Nephron (organoid): ENCODE measurements at regions not wholly inside any gene's neighbourhood (a gene's known extent, or its start where the extent isn't known, plus 50 kb on each side); places are given as distances from the start of the nearest gene placed in this dataset.
A peak's percentile ranks its signal among the peaks of the same experiment; 100 is the strongest.

Source experiments
- H3K27ac Mint-ChIP-seq, 3 experiments: 2 replicates each; pipeline ENCODE4 v1.8.0; 2020; ENCODE audit warnings: mixed read lengths in 3 of 3, mild to moderate bottlenecking in 2 of 3, moderate library complexity in 1 of 3
- H3K27me3 Mint-ChIP-seq: 2 replicates; pipeline ENCODE4 v1.8.0; 2021; ENCODE audit warnings: low read depth, mild to moderate bottlenecking, moderate library complexity, mixed read lengths
- H3K36me3 Mint-ChIP-seq: 2 replicates; pipeline ENCODE4 v1.8.0; 2020; ENCODE audit warnings: low read depth, mixed read lengths
- H3K4me1 Mint-ChIP-seq: 2 replicates; pipeline ENCODE4 v1.8.0; 2020; ENCODE audit warnings: mixed read lengths
- H3K4me3 Mint-ChIP-seq, 3 experiments: 2 replicates each; pipeline ENCODE4 v1.8.0; 2020; ENCODE audit warnings: mild to moderate bottlenecking in 3 of 3, mixed read lengths in 3 of 3, moderate library complexity in 2 of 3
- H3K9me3 Mint-ChIP-seq: 2 replicates; pipeline ENCODE4 v1.8.0; 2020; ENCODE audit warnings: mixed read lengths
- TF ChIP-seq, protein P1 (sequence below), 3 experiments: fragments of 200-600 bp; sonication (generic); IDR thresholded peaks; one replicate each; pipeline ENCODE4 v1.5.0; 2021; ENCODE audit warnings: antibody characterized with exemption in 3 of 3; ENCODE audit not compliant: unreplicated experiment in 3 of 3

- no peak overlapping the region for H3K27ac Mint-ChIP-seq
- TF ChIP-seq, protein P1, sequence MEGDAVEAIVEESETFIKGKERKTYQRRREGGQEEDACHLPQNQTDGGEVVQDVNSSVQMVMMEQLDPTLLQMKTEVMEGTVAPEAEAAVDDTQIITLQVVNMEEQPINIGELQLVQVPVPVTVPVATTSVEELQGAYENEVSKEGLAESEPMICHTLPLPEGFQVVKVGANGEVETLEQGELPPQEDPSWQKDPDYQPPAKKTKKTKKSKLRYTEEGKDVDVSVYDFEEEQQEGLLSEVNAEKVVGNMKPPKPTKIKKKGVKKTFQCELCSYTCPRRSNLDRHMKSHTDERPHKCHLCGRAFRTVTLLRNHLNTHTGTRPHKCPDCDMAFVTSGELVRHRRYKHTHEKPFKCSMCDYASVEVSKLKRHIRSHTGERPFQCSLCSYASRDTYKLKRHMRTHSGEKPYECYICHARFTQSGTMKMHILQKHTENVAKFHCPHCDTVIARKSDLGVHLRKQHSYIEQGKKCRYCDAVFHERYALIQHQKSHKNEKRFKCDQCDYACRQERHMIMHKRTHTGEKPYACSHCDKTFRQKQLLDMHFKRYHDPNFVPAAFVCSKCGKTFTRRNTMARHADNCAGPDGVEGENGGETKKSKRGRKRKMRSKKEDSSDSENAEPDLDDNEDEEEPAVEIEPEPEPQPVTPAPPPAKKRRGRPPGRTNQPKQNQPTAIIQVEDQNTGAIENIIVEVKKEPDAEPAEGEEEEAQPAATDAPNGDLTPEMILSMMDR (IDR thresholded peaks at IDR 0.05; ENCODE audit: unreplicated experiment in 3 of 3) = no peak
These were observed 240.8 kb downstream of the KIF4B start for GRCh38 chr5:155254399-155254798.

DNA sequence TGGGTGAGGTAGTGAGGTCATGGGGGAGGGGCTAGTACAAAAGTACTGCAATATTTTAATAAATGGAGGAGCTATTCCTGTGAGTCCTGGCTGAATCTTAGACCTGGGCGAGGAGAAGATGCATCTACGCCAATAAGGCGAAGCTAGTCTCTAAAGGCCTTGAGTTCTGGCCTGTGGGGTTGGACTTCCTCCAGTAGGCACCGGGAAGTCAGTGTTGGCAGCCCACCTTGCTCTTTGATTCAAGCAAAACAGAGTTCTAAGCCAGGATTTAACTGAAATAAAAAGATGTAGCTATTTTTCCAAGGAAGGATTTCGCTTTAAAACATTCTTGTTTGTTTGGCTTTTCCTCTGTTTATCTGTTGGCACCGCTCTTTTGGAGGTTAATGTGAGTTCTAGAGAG, 244.6 kb downstream of the KIF4B start:
- no peak overlapping the region for H3K4me3 Mint-ChIP-seq
- H3K27me3 Mint-ChIP-seq = peaks cover 13% of the 10 kb centered on the region
- H3K9me3 Mint-ChIP-seq = no peaks in the 10 kb centered on the region
- H3K4me1 Mint-ChIP-seq = no peaks in the 10 kb centered on the region
- TF ChIP-seq, protein P1 (IDR thresholded peaks at IDR 0.05; ENCODE audit: unreplicated experiment in 3 of 3) = no peak
- H3K36me3 Mint-ChIP-seq = no peaks in the 10 kb centered on the region
- no peak overlapping the region for H3K27ac Mint-ChIP-seq

More at GRCh38 chr5:155254399-155254798, 240.8 kb downstream of the KIF4B start:
- Mint-ChIP-seq H3K9me3 (no peaks in the 10 kb centered on the region), H3K4me3 (no peak overlapping the region), H3K27me3 (peaks cover 4% of the 10 kb centered on the region), H3K36me3 (no peaks in the 10 kb centered on the region), H3K4me1 (no peaks in the 10 kb centered on the region)

DNA sequence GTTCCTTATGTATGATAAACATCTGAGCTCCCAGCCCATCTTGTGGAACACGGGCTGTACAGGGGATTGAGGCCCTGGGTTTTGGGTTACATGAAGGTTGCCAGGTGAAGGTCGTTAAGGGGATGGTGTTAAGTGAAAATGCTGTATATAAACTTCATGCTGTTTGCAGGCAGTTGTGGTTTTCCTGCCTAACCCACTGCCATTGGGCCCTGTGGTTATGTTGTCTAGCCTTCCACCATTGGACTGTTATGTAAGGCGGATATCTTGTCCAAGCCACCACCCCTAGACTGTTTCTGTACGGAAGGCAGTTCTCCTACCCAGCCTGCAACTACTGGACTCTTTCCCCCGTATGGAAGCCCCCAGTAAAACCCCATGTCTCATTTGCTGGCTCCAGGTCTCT, 246.1 kb downstream of the KIF4B start:
- Mint-ChIP-seq H3K4me1 (no peaks in the 10 kb centered on the region), H3K27me3 (peaks cover 13% of the 10 kb centered on the region), H3K9me3 (no peaks in the 10 kb centered on the region), H3K27ac (no peak overlapping the region), H3K36me3 (no peaks in the 10 kb centered on the region), H3K4me3 (no peak overlapping the region)
- TF ChIP-seq, protein P1 (IDR thresholded peaks at IDR 0.05; ENCODE audit: unreplicated experiment in 3 of 3) = no peak

DNA sequence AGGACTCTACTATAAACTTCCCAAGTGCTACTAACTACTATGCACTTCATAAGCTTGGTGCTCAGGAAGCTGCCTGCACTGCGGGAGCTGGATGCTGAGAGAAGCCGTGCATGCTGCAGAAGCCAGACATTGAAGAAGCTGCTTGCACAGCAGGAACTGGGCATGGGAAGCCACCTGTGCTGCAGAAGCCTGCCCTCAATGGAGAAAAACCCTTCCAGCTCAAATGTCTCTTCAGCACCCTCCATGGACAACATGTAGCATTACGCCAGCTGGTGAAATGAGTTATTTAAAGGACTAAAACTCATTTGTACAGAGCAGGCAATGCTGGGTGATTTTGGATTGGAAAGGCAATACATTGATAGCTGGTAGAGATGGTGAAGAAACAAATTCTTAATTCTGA, 247.2 kb downstream of the KIF4B start:
- TF ChIP-seq, protein P1 (IDR thresholded peaks at IDR 0.05; ENCODE audit: unreplicated experiment in 3 of 3) = peak; percentile 16 to 31 (median 28)
- no peak overlapping the region for H3K27ac Mint-ChIP-seq
- H3K4me3 Mint-ChIP-seq = no peak overlapping the region
- H3K9me3 Mint-ChIP-seq = no peaks in the 10 kb centered on the region
- no peaks in the 10 kb centered on the region for H3K4me1 Mint-ChIP-seq
- H3K27me3 Mint-ChIP-seq = peaks cover 14% of the 10 kb centered on the region
- no peaks in the 10 kb centered on the region for H3K36me3 Mint-ChIP-seq

DNA sequence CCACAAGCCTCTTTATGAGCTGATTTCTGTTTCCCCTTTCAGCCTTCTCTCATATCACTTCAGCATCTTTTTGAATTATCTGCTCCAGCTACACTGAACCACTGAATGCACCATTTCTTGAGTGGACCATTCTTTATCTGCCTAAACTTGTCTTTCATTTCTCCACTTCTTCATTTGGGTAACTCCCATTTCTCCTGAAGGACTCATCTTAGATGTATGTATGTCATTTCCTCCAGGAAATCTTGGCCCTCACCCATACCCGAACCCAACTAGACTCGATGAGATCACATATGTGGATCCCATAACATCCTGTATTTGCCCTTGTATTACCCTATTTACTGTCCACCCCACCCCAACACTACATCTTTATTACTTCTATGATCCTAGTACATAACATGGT, 249.8 kb downstream of the KIF4B start:
- Mint-ChIP-seq H3K9me3 (no peaks in the 10 kb centered on the region), H3K27ac (no peak overlapping the region), H3K4me3 (no peak overlapping the region), H3K36me3 (no peaks in the 10 kb centered on the region), H3K4me1 (no peaks in the 10 kb centered on the region), H3K27me3 (peaks cover 15% of the 10 kb centered on the region)
- TF ChIP-seq, protein P1 (IDR thresholded peaks at IDR 0.05; ENCODE audit: unreplicated experiment in 3 of 3) = no peak

- H3K4me1 Mint-ChIP-seq = no peaks in the 10 kb centered on the region
- H3K27ac Mint-ChIP-seq = no peak overlapping the region
- no peaks in the 10 kb centered on the region for H3K9me3 Mint-ChIP-seq
- H3K27me3 Mint-ChIP-seq = peaks cover 11% of the 10 kb centered on the region
- no peaks in the 10 kb centered on the region for H3K36me3 Mint-ChIP-seq
- no peak overlapping the region for H3K4me3 Mint-ChIP-seq
- TF ChIP-seq, protein P1 (IDR thresholded peaks at IDR 0.05; ENCODE audit: unreplicated experiment in 3 of 3) = no peak
These were observed 251.3 kb downstream of the KIF4B start for GRCh38 chr5:155264809-155265208.
